GM19455 (cell line): ENCODE measurements at regions not wholly inside any gene's neighbourhood (a gene's known extent, or its start where the extent isn't known, plus 50 kb on each side); places are given as distances from the start of the nearest gene placed in this dataset.
A peak's percentile ranks its signal among the peaks of the same experiment; 100 is the strongest.

ENCODE experiments used
- ATAC-seq: cut with Tn5 transposase; IDR thresholded peaks from one replicate; pipeline ENCODE4 v1.9.1; 2021; ENCODE audit not compliant: unreplicated experiment

- no peak for ATAC-seq
Observed at GRCh38 chr2:147657086-147658000, 187.5 kb upstream of the ACVR2A start.

GRCh38 chr2:147649998-147650397, 194.8 kb upstream of the ACVR2A start:
- ATAC-seq: no peak

- no peak for ATAC-seq
Observed at GRCh38 chr2:147649286-147649685, 195.5 kb upstream of the ACVR2A start.

- no peak for ATAC-seq
Observed at GRCh38 chr2:147648471-147648870, 196.4 kb upstream of the ACVR2A start.

- ATAC-seq: no peak
Observed at GRCh38 chr2:147647816-147648215, 197.0 kb upstream of the ACVR2A start.

GRCh38 chr2:147646818-147647468, 197.9 kb upstream of the ACVR2A start:
- ATAC-seq: no peak

GRCh38 chr2:147644491-147644890, 200.3 kb upstream of the ACVR2A start:
- ATAC-seq: no peak

- no peak for ATAC-seq
Observed at GRCh38 chr2:147642765-147643164, 202.1 kb upstream of the ACVR2A start.

- ATAC-seq: no peak
Observed at GRCh38 chr2:147641651-147642050, 203.2 kb upstream of the ACVR2A start.

GRCh38 chr2:147639891-147640290, 204.9 kb upstream of the ACVR2A start:
- ATAC-seq: peak; percentile 82

- ATAC-seq: no peak
Observed at GRCh38 chr2:147639386-147639785, 205.4 kb upstream of the ACVR2A start.

- no peak for ATAC-seq
Observed at GRCh38 chr2:147636886-147637285, 207.9 kb upstream of the ACVR2A start.

GRCh38 chr2:147636238-147636882, 208.5 kb upstream of the ACVR2A start:
- ATAC-seq: no peak

GRCh38 chr2:147634826-147635225, 210.0 kb upstream of the ACVR2A start:
- no peak for ATAC-seq

- no peak for ATAC-seq
Observed at GRCh38 chr2:147632198-147632597, 212.6 kb upstream of the ACVR2A start.

- no peak for ATAC-seq
Observed at GRCh38 chr2:147631294-147631693, 213.5 kb upstream of the ACVR2A start.

- ATAC-seq: no peak
Observed at GRCh38 chr2:147630585-147630984, 214.2 kb upstream of the ACVR2A start.

- no peak for ATAC-seq
Observed at GRCh38 chr2:147628971-147629421, 215.8 kb upstream of the ACVR2A start.

- ATAC-seq: peak; percentile 83
Observed at GRCh38 chr2:147623328-147623727, 221.5 kb upstream of the ACVR2A start.

GRCh38 chr2:147621656-147622197, 223.1 kb upstream of the ACVR2A start:
- no peak for ATAC-seq

GRCh38 chr2:147619808-147620207, 225.0 kb upstream of the ACVR2A start:
- no peak for ATAC-seq
